ENCODE measurements at regions not wholly inside any gene's neighbourhood (a gene's known extent, or its start where the extent isn't known, plus 50 kb on each side); places are given as distances from the start of the nearest gene placed in this dataset.

GRCh38 chr5:110013017-110013416 is 323.3 kb downstream of the MAN2A1 start:
- intact Hi-C loops (cut with micrococcal nuclease) = no loop called here
- Histone ChIP-seq H3K79me2 (ENCODE audit: insufficient read depth, low read length) (no peaks in the 10 kb centered on the region), H3K27me3 (ENCODE audit: insufficient read depth, low read length) (no peaks in the 10 kb centered on the region), H3K27ac (ENCODE audit: low read depth, low read length) (no peak overlapping the region), H3K9me3 (ENCODE audit: control insufficient read depth in 1 of 2, insufficient read depth in 1 of 2, low read depth in 1 of 2, low read length in 2 of 2) (no peaks in the 10 kb centered on the region), H3K4me3 (replicated peaks in 1 of 2; ENCODE audit: low read depth in 1 of 2, low read length in 2 of 2) (no peak overlapping the region), H2AFZ (ENCODE audit: low read depth, low read length, poor library complexity, severe bottlenecking) (no peak overlapping the region), H3K4me1 (ENCODE audit: control insufficient read depth in 1 of 2, insufficient read depth in 2 of 2, low read length in 2 of 2) (no peaks in the 10 kb centered on the region), H3K36me3 (ENCODE audit: control insufficient read depth in 1 of 2, insufficient read depth in 2 of 2, low read length in 2 of 2) (no peaks in the 10 kb centered on the region), H3K4me2 (ENCODE audit: low read length) (no peak overlapping the region), H4K20me1 (ENCODE audit: insufficient read depth) (no peaks in the 10 kb centered on the region), H3K9ac (ENCODE audit: low read length) (no peak overlapping the region), H3K9me2 (ENCODE audit: insufficient read depth) (no peaks in the 10 kb centered on the region)
- ATAC-seq (no peak), DNase-seq (ENCODE audit: low read depth, low spot score) (no peak)
- TF ChIP-seq TCF7L2 (IDR thresholded peaks at IDR 0.05; ENCODE audit: borderline replicate concordance, extremely low read depth, insufficient read depth, insufficient read length) (no peak), YY1 (IDR thresholded peaks at IDR 0.05; ENCODE audit: extremely low read depth, insufficient replicate concordance, low read depth, low read length) (no peak), EGR1 (IDR thresholded peaks at IDR 0.05; ENCODE audit: low read depth) (no peak), SIN3A (IDR thresholded peaks at IDR 0.05; ENCODE audit: low read depth) (no peak), ZFX (IDR thresholded peaks at IDR 0.05) (no peak), MAX (IDR thresholded peaks at IDR 0.05) (no peak), ZNF274 (IDR thresholded peaks at IDR 0.05; ENCODE audit: low read depth, low read length) (no peak), CBX3 (IDR thresholded peaks at IDR 0.05; ENCODE audit: low read depth) (no peak), ZBTB33 (IDR thresholded peaks at IDR 0.05; ENCODE audit: extremely low read depth, insufficient replicate concordance, low read length) (no peak), EZH2phosphoT487 (IDR thresholded peaks at IDR 0.05; ENCODE audit: borderline replicate concordance) (no peak), CEBPB (IDR thresholded peaks at IDR 0.05; ENCODE audit: low read depth) (no peak), SP1 (IDR thresholded peaks at IDR 0.05; ENCODE audit: low read depth) (no peak), SRF (IDR thresholded peaks at IDR 0.05; ENCODE audit: low read depth) (no peak), REST (IDR thresholded peaks at IDR 0.05; ENCODE audit: low read depth) (no peak)
- no TSS peak for BruUV-seq (replicated peaks)
- CTCF ChIA-PET = no interaction called here
- RAD21 ChIA-PET (ENCODE audit: low non-redundant PET in 1 of 2, low total read pairs in 2 of 2, uncharacterized antibody in 2 of 2, unreplicated experiment in 2 of 2) = no interaction called here
- POLR2A ChIA-PET = interaction anchor here (0.7 kb wide), 1 partner anchor 12 kb away, joined by 3 read pairs; no protein-coding TSS in a partner anchor
